ENCODE measurements at regions not wholly inside any gene's neighbourhood (a gene's known extent, or its start where the extent isn't known, plus 50 kb on each side); places are given as distances from the start of the nearest gene placed in this dataset.

GRCh38 chr5:74093561-74093960 lies 467.6 kb downstream of the ARHGEF28 start:
- no peaks in the 10 kb centered on the region for H3K36me3 ChIP-seq (ENCODE audit: control insufficient read depth in 5 of 5, insufficient read depth in 5 of 5, low read length in 5 of 5)
- H3K4me3 ChIP-seq (ENCODE audit: low read depth in 1 of 5, low read length in 5 of 5), result no peak overlapping the region
- H3K9me3 ChIP-seq (ENCODE audit: control insufficient read depth in 5 of 5, low read length in 5 of 5), result no peaks in the 10 kb centered on the region
- peaks cover 0 to 22% (median 0%) of the 10 kb centered on the region in 5 donors for H3K4me1 ChIP-seq (ENCODE audit: control insufficient read depth in 5 of 5, insufficient read depth in 5 of 5, low read length in 5 of 5)
- H3K27ac ChIP-seq (ENCODE audit: low read depth, low read length), result no peak overlapping the region
- no peaks in the 10 kb centered on the region for H3K27me3 ChIP-seq (ENCODE audit: control insufficient read depth in 5 of 5, insufficient read depth in 4 of 5, low read length in 5 of 5)
- no peak overlapping the region for H3K9ac ChIP-seq (ENCODE audit: low read length in 5 of 5)

- no peaks in the 10 kb centered on the region for H3K27me3 ChIP-seq (ENCODE audit: control insufficient read depth in 5 of 5, insufficient read depth in 4 of 5, low read length in 5 of 5)
- no peak overlapping the region for H3K4me3 ChIP-seq (ENCODE audit: low read depth in 1 of 5, low read length in 5 of 5)
- H3K9me3 ChIP-seq (ENCODE audit: control insufficient read depth in 5 of 5, low read length in 5 of 5), result no peaks in the 10 kb centered on the region
- H3K36me3 ChIP-seq (ENCODE audit: control insufficient read depth in 5 of 5, insufficient read depth in 5 of 5, low read length in 5 of 5), result no peaks in the 10 kb centered on the region
- H3K27ac ChIP-seq (ENCODE audit: low read depth, low read length), result no peak overlapping the region
- H3K9ac ChIP-seq (ENCODE audit: low read length in 5 of 5), result no peak overlapping the region
- H3K4me1 ChIP-seq (ENCODE audit: control insufficient read depth in 5 of 5, insufficient read depth in 5 of 5, low read length in 5 of 5), result peaks cover 0 to 14% (median 0%) of the 10 kb centered on the region in 5 donors
Measured at GRCh38 chr5:74092766-74093165, 466.8 kb downstream of the ARHGEF28 start.

- no peaks in the 10 kb centered on the region for H3K36me3 ChIP-seq (ENCODE audit: control insufficient read depth in 5 of 5, insufficient read depth in 5 of 5, low read length in 5 of 5)
- no peak overlapping the region for H3K27ac ChIP-seq (ENCODE audit: low read depth, low read length)
- H3K4me1 ChIP-seq (ENCODE audit: control insufficient read depth in 5 of 5, insufficient read depth in 5 of 5, low read length in 5 of 5), result no peaks in the 10 kb centered on the region
- H3K27me3 ChIP-seq (ENCODE audit: control insufficient read depth in 5 of 5, insufficient read depth in 4 of 5, low read length in 5 of 5), result no peaks in the 10 kb centered on the region
- no peak overlapping the region for H3K9ac ChIP-seq (ENCODE audit: low read length in 5 of 5)
- H3K4me3 ChIP-seq (ENCODE audit: low read depth in 1 of 5, low read length in 5 of 5), result no peak overlapping the region
- no peaks in the 10 kb centered on the region for H3K9me3 ChIP-seq (ENCODE audit: control insufficient read depth in 5 of 5, low read length in 5 of 5)
Measured at GRCh38 chr5:74085782-74086181, 459.8 kb downstream of the ARHGEF28 start.

- H3K4me3 ChIP-seq (ENCODE audit: low read depth in 1 of 5, low read length in 5 of 5), result no peak overlapping the region
- no peaks in the 10 kb centered on the region for H3K27me3 ChIP-seq (ENCODE audit: control insufficient read depth in 5 of 5, insufficient read depth in 4 of 5, low read length in 5 of 5)
- no peaks in the 10 kb centered on the region for H3K4me1 ChIP-seq (ENCODE audit: control insufficient read depth in 5 of 5, insufficient read depth in 5 of 5, low read length in 5 of 5)
- no peaks in the 10 kb centered on the region for H3K36me3 ChIP-seq (ENCODE audit: control insufficient read depth in 5 of 5, insufficient read depth in 5 of 5, low read length in 5 of 5)
- no peak overlapping the region for H3K27ac ChIP-seq (ENCODE audit: low read depth, low read length)
- no peaks in the 10 kb centered on the region for H3K9me3 ChIP-seq (ENCODE audit: control insufficient read depth in 5 of 5, low read length in 5 of 5)
- H3K9ac ChIP-seq (ENCODE audit: low read length in 5 of 5), result no peak overlapping the region
Measured at GRCh38 chr5:74085186-74085585, 459.2 kb downstream of the ARHGEF28 start.

GRCh38 chr5:74083096-74083791 lies 457.2 kb downstream of the ARHGEF28 start:
- H3K9me3 ChIP-seq (ENCODE audit: control insufficient read depth in 5 of 5, low read length in 5 of 5), result no peaks in the 10 kb centered on the region
- no peaks in the 10 kb centered on the region for H3K36me3 ChIP-seq (ENCODE audit: control insufficient read depth in 5 of 5, insufficient read depth in 5 of 5, low read length in 5 of 5)
- no peak overlapping the region for H3K9ac ChIP-seq (ENCODE audit: low read length in 5 of 5)
- H3K4me1 ChIP-seq (ENCODE audit: control insufficient read depth in 5 of 5, insufficient read depth in 5 of 5, low read length in 5 of 5), result no peaks in the 10 kb centered on the region
- H3K27me3 ChIP-seq (ENCODE audit: control insufficient read depth in 5 of 5, insufficient read depth in 4 of 5, low read length in 5 of 5), result no peaks in the 10 kb centered on the region
- H3K27ac ChIP-seq (ENCODE audit: low read depth, low read length), result no peak overlapping the region
- H3K4me3 ChIP-seq (ENCODE audit: low read depth in 1 of 5, low read length in 5 of 5), result no peak overlapping the region

GRCh38 chr5:74082512-74083055 lies 456.6 kb downstream of the ARHGEF28 start:
- Histone ChIP-seq H3K9me3 (ENCODE audit: control insufficient read depth in 5 of 5, low read length in 5 of 5) (no peaks in the 10 kb centered on the region), H3K9ac (ENCODE audit: low read length in 5 of 5) (no peak overlapping the region), H3K27ac (ENCODE audit: low read depth, low read length) (no peak overlapping the region), H3K4me3 (ENCODE audit: low read depth in 1 of 5, low read length in 5 of 5) (no peak overlapping the region), H3K4me1 (ENCODE audit: control insufficient read depth in 5 of 5, insufficient read depth in 5 of 5, low read length in 5 of 5) (no peaks in the 10 kb centered on the region), H3K27me3 (ENCODE audit: control insufficient read depth in 5 of 5, insufficient read depth in 4 of 5, low read length in 5 of 5) (no peaks in the 10 kb centered on the region), H3K36me3 (ENCODE audit: control insufficient read depth in 5 of 5, insufficient read depth in 5 of 5, low read length in 5 of 5) (no peaks in the 10 kb centered on the region)

- H3K4me1 ChIP-seq (ENCODE audit: control insufficient read depth in 5 of 5, insufficient read depth in 5 of 5, low read length in 5 of 5), result no peaks in the 10 kb centered on the region
- no peaks in the 10 kb centered on the region for H3K36me3 ChIP-seq (ENCODE audit: control insufficient read depth in 5 of 5, insufficient read depth in 5 of 5, low read length in 5 of 5)
- H3K9ac ChIP-seq (ENCODE audit: low read length in 5 of 5), result no peak overlapping the region
- no peak overlapping the region for H3K27ac ChIP-seq (ENCODE audit: low read depth, low read length)
- no peak overlapping the region for H3K4me3 ChIP-seq (ENCODE audit: low read depth in 1 of 5, low read length in 5 of 5)
- no peaks in the 10 kb centered on the region for H3K27me3 ChIP-seq (ENCODE audit: control insufficient read depth in 5 of 5, insufficient read depth in 4 of 5, low read length in 5 of 5)
- H3K9me3 ChIP-seq (ENCODE audit: control insufficient read depth in 5 of 5, low read length in 5 of 5), result no peaks in the 10 kb centered on the region
Measured at GRCh38 chr5:74081126-74081525, 455.1 kb downstream of the ARHGEF28 start.

- H3K9ac ChIP-seq (ENCODE audit: low read length in 5 of 5), result no peak overlapping the region
- H3K36me3 ChIP-seq (ENCODE audit: control insufficient read depth in 5 of 5, insufficient read depth in 5 of 5, low read length in 5 of 5), result no peaks in the 10 kb centered on the region
- H3K4me1 ChIP-seq (ENCODE audit: control insufficient read depth in 5 of 5, insufficient read depth in 5 of 5, low read length in 5 of 5), result no peaks in the 10 kb centered on the region
- H3K4me3 ChIP-seq (ENCODE audit: low read depth in 1 of 5, low read length in 5 of 5), result no peak overlapping the region
- no peaks in the 10 kb centered on the region for H3K9me3 ChIP-seq (ENCODE audit: control insufficient read depth in 5 of 5, low read length in 5 of 5)
- H3K27me3 ChIP-seq (ENCODE audit: control insufficient read depth in 5 of 5, insufficient read depth in 4 of 5, low read length in 5 of 5), result no peaks in the 10 kb centered on the region
- no peak overlapping the region for H3K27ac ChIP-seq (ENCODE audit: low read depth, low read length)
Measured at GRCh38 chr5:74079971-74080556, 454.1 kb downstream of the ARHGEF28 start.

GRCh38 chr5:74075501-74076484 lies 449.8 kb downstream of the ARHGEF28 start:
- Histone ChIP-seq H3K36me3 (ENCODE audit: control insufficient read depth in 5 of 5, insufficient read depth in 5 of 5, low read length in 5 of 5) (no peaks in the 10 kb centered on the region), H3K27me3 (ENCODE audit: control insufficient read depth in 5 of 5, insufficient read depth in 4 of 5, low read length in 5 of 5) (no peaks in the 10 kb centered on the region), H3K9me3 (ENCODE audit: control insufficient read depth in 5 of 5, low read length in 5 of 5) (no peaks in the 10 kb centered on the region), H3K9ac (ENCODE audit: low read length in 5 of 5) (no peak overlapping the region), H3K27ac (ENCODE audit: low read depth, low read length) (no peak overlapping the region), H3K4me3 (ENCODE audit: low read depth in 1 of 5, low read length in 5 of 5) (no peak overlapping the region), H3K4me1 (ENCODE audit: control insufficient read depth in 5 of 5, insufficient read depth in 5 of 5, low read length in 5 of 5) (no peaks in the 10 kb centered on the region)

- Histone ChIP-seq H3K9ac (ENCODE audit: low read length in 5 of 5) (no peak overlapping the region), H3K27me3 (ENCODE audit: control insufficient read depth in 5 of 5, insufficient read depth in 4 of 5, low read length in 5 of 5) (no peaks in the 10 kb centered on the region), H3K36me3 (ENCODE audit: control insufficient read depth in 5 of 5, insufficient read depth in 5 of 5, low read length in 5 of 5) (no peaks in the 10 kb centered on the region), H3K4me1 (ENCODE audit: control insufficient read depth in 5 of 5, insufficient read depth in 5 of 5, low read length in 5 of 5) (no peaks in the 10 kb centered on the region), H3K4me3 (ENCODE audit: low read depth in 1 of 5, low read length in 5 of 5) (no peak overlapping the region), H3K9me3 (ENCODE audit: control insufficient read depth in 5 of 5, low read length in 5 of 5) (no peaks in the 10 kb centered on the region), H3K27ac (ENCODE audit: low read depth, low read length) (no peak overlapping the region)
Measured at GRCh38 chr5:74074111-74074510, 448.1 kb downstream of the ARHGEF28 start.

All from subcutaneous abdominal adipose tissue (tissue), 5 donors.